ENCODE measurements at regions not wholly inside any gene's neighbourhood (a gene's known extent, or its start where the extent isn't known, plus 50 kb on each side); places are given as distances from the start of the nearest gene placed in this dataset.

DNA sequence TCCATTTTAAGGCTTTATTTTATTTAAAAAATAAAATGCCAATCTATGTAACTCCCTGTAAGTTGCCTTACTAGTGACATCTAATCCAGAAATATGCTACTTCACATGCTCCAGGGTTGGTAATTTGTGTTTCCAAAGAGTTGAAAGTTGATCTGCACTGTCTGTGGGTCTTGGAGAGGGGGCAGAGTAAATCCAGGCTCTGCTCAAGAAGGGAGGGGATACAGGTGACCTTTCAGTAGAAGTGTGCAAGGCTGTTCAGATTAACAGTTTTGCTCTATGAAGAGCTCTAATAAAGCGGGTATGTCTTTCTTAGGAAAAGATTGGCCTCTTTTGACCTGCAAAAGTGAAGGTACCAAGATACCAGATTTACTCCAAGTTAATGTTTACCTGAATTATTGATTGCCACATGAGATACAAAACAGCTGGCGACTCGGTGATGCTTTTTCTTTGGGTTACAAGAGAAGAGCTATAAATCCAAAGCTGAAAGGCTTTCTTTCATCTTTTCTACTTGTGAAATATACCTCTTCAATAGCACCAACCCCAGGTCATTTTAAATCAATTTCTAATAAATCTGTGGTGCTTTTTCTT lies 75.6 kb upstream of the FLRT2 start:
- TF ChIP-seq, protein P1, sequence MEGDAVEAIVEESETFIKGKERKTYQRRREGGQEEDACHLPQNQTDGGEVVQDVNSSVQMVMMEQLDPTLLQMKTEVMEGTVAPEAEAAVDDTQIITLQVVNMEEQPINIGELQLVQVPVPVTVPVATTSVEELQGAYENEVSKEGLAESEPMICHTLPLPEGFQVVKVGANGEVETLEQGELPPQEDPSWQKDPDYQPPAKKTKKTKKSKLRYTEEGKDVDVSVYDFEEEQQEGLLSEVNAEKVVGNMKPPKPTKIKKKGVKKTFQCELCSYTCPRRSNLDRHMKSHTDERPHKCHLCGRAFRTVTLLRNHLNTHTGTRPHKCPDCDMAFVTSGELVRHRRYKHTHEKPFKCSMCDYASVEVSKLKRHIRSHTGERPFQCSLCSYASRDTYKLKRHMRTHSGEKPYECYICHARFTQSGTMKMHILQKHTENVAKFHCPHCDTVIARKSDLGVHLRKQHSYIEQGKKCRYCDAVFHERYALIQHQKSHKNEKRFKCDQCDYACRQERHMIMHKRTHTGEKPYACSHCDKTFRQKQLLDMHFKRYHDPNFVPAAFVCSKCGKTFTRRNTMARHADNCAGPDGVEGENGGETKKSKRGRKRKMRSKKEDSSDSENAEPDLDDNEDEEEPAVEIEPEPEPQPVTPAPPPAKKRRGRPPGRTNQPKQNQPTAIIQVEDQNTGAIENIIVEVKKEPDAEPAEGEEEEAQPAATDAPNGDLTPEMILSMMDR (IDR thresholded peaks at IDR 0.05; ENCODE audit: low read length), result no peak
- no peak for TF ChIP-seq EZH2 (IDR thresholded peaks at IDR 0.05; ENCODE audit: borderline replicate concordance, low read length)
